Suprapubic skin (tissue), 4 donors: ENCODE measurements at regions not wholly inside any gene's neighbourhood (a gene's known extent, or its start where the extent isn't known, plus 50 kb on each side); places are given as distances from the start of the nearest gene placed in this dataset.

ENCODE experiments used
- CTCF ChIP-seq, 2 donors: fragments of 200-600 bp in 1 of 2; fragments of 450-650 bp in 1 of 2; sonication (generic) in 1 of 2; IDR thresholded peaks; one replicate each; pipeline ENCODE4 v1.5.1; 2016 to 2019; ENCODE audit warnings: antibody characterized with exemption in 2 of 2, mild to moderate bottlenecking in 1 of 2, moderate library complexity in 1 of 2
- EP300 ChIP-seq: sonication (generic); formaldehyde crosslinking; IDR thresholded peaks from one replicate; pipeline ENCODE4 v1.6.1; 2017; ENCODE audit warnings: antibody characterized with exemption
- POLR2A ChIP-seq, 2 donors: fragments of 450-650 bp; IDR thresholded peaks; one replicate each; pipeline ENCODE4 v1.6.1; 2017; ENCODE audit warnings: antibody characterized with exemption in 2 of 2, mild to moderate bottlenecking in 2 of 2, moderate library complexity in 2 of 2
- POLR2AphosphoS5 ChIP-seq, 3 donors: sonication (generic); formaldehyde crosslinking; IDR thresholded peaks; one replicate each; pipeline ENCODE4 v1.6.1; 2017; ENCODE audit warnings: antibody characterized with exemption in 3 of 3

- TF ChIP-seq POLR2A (IDR thresholded peaks at IDR 0.05) (no peak), CTCF (IDR thresholded peaks at IDR 0.05) (no peak), POLR2AphosphoS5 (IDR thresholded peaks at IDR 0.05) (no peak), EP300 (no peak)
Measured at GRCh38 chr10:85420501-85421191, 945.9 kb downstream of the GRID1 start.
